ENCODE measurements at regions not wholly inside any gene's neighbourhood (a gene's known extent, or its start where the extent isn't known, plus 50 kb on each side); places are given as distances from the start of the nearest gene placed in this dataset.
"Not testable (repeated sequence)": the region's sequence is repeated elsewhere in the genome, so short reads cannot be mapped to it uniquely, and the experiment has no call there.

DNA sequence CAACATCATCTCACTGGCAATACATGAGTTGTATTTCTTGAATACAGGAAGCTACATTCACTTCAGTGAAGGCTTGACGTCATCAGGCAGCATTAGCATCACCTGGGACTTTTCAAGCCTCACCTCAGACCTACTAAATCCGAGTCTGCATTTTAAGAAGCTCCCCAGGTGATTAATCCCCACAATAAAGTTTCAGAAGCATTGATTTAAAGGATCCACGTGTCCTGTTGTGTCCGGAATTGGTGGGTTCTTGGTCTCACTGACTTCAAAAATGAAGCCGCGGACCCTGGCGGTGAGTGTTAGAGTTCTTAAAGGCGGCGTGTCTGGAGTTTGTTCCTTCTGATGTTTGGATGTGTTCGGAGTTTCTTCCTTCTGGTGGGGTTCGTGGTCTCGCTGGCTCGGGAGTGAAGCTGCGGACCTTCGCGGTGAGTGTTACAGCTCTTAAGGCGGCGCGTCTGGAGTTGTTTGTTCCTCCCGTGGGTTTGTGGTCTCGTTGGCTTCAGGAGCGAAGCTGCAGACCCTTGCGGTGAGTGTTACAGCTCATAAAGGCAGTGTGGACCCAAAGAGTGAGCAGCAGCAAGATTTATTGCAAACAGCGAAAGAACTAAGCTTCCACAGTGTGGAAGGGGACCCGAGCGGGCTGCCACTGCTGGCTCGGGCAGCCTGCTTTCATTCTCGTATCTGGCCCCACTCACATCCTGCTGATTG, 121.3 kb upstream of the ANKH start:
- DNase-seq: peak; percentile 36
- not testable (repeated sequence) for H3K36me3 Mint-ChIP-seq, H3K9me3 Mint-ChIP-seq, H3K27me3 Mint-ChIP-seq
- Mint-ChIP-seq H3K4me3 (peak overlapping the region; percentile 83), H3K4me1 (peaks cover 12% of the 10 kb centered on the region), H3K27ac (peak overlapping the region; percentile 87)

DNA sequence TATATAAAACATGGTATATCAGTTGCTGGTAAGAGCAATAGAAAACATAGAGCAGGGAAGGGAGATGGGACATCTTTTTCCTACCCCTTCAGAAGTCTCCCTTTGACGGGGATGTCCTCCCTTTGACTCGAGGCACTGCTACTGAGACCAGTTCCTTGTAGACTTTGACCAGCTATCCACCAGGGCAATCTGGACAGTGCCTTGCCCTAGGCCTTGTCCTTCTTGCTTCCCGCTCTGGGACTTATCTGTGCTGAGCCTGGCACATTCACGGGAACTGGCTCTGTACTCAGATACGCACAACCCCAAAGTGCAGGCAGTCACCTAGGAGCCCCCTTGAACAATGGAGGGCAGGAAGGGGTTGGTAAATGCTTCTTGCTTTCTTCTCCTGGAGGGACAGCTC, 116.6 kb upstream of the ANKH start:
- Mint-ChIP-seq H3K36me3 (no peaks in the 10 kb centered on the region), H3K4me3 (no peak overlapping the region), H3K27ac (no peak overlapping the region)

DNA sequence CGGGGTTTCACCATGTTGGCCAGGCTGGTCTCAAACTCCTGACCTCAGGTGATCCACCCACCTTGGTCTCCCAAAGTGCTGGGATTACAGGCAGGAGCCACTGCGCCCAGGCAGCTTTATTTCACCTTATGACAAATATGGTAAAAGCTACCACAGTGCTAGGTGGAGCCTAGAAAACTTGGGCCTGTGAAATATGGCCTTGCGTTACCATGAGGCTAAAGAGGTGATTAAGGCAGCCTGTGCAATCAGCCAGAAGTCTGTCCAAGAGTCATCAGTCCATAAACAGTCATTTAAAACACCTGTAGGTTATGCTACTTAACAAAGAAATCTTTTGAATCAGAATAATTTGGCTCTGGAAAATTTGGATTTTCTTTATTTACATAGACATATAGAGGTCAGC, 114.8 kb upstream of the ANKH start:
- Mint-ChIP-seq H3K4me1 (peaks cover 20% of the 10 kb centered on the region), H3K27me3 (no peaks in the 10 kb centered on the region), H3K36me3 (no peaks in the 10 kb centered on the region), H3K4me3 (no peak overlapping the region), H3K9me3 (peaks cover 1% of the 10 kb centered on the region), H3K27ac (no peak overlapping the region)
- DNase-seq: no peak

More for the DNA sequence above, 116.6 kb upstream of the ANKH start:
- peaks cover 28% of the 10 kb centered on the region for H3K4me1 Mint-ChIP-seq
- no peaks in the 10 kb centered on the region for H3K27me3 Mint-ChIP-seq
- DNase-seq: no peak
- H3K9me3 Mint-ChIP-seq: peaks cover under 1% of the 10 kb centered on the region

DNA sequence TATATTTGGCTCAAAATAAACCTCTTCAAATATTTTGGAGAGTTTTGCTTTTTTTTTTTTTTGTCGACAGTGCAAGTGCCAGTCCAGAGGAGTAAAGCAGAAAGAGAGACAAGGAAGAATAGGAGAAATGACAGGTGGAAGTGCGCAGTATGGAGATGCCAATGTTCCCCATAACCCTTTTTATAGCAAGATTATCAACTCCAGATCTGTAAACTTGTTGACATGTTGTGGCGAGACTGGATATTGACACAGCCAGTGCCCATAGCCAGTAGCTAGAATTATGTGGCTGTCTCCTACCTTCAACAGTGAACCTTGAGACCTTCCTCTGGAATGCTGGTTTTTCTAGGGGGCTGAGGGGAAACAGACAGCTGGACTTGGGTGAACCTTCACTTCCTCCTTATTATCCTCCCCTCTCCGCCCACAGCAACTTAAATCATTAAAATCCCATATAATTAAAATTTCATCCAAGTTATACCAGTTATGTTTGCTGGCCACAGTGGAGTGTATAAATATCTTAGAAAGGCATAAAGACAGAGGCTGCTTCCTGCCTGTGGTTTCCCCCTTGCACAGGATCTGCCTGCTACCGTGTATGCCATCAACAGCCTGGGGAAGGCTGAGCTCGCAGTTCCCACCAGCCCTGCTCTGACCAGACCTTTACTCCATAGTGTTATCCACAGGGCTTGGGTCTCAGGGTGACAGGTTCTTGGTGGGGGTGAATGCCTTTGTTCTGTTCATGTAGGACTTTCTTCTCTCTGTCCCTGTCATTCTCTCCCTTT, 112.3 kb upstream of the ANKH start:
- Mint-ChIP-seq H3K4me1 (peaks cover 20% of the 10 kb centered on the region), H3K27me3 (no peaks in the 10 kb centered on the region), H3K9me3 (peaks cover 1% of the 10 kb centered on the region), H3K36me3 (no peaks in the 10 kb centered on the region), H3K27ac (no peak overlapping the region), H3K4me3 (no peak overlapping the region)
- DNase-seq: no peak

DNA sequence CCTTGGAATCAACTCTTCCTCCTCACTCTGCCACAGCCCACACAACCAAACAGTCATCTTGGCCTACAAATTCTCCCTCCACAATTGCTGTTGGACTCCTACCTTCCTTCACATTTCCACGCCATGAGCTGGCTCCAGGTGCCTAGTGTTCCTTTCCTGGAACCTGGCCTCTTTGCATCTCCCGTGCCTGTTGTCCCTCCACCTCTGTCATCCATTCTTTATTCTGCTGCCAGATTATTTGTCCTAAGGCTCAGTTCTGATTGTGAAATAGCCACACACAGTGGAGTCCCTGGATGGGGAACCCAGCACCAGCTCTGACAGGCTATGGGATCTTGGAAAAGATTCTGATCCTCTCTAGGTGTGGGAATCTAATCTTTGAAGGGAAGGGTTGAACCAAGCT, 109.1 kb upstream of the ANKH start:
- DNase-seq: no peak
- H3K4me3 Mint-ChIP-seq: no peak overlapping the region
- no peaks in the 10 kb centered on the region for H3K27me3 Mint-ChIP-seq
- peaks cover 5% of the 10 kb centered on the region for H3K9me3 Mint-ChIP-seq
- no peaks in the 10 kb centered on the region for H3K36me3 Mint-ChIP-seq
- peaks cover 20% of the 10 kb centered on the region for H3K4me1 Mint-ChIP-seq
- no peak overlapping the region for H3K27ac Mint-ChIP-seq

DNA sequence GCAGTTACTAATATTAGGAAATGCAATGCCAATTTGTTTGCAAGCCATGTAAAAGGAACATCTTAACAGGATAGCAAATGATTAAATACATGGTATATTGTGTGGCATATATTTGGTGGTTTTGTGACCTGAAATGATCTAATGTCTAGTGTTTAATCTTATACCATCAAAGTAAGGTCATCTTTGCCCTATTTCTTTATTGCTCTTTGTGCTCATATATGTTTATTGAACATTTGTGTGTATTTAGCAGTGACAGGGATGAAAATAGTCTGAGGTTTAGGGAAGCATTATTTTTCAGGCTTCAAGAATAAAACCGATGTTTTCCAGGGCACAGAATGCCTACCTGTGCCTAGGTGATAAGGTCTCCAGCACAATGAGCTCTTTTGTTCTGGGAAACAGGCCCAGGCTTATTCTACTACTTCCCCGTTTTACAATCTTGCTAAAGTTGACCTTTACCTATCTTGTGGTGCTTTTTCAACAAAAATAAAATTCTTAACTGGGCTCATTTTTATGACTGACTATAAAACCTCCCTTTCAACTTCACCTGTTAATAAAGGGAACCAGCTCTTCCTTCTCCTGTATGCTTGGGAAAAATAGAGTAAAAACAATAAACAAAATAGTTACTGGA, 105.6 kb upstream of the ANKH start:
- no peak for DNase-seq
- Mint-ChIP-seq H3K4me1 (no peaks in the 10 kb centered on the region), H3K27me3 (no peaks in the 10 kb centered on the region), H3K27ac (no peak overlapping the region), H3K9me3 (peaks cover 3% of the 10 kb centered on the region), H3K36me3 (no peaks in the 10 kb centered on the region), H3K4me3 (no peak overlapping the region)

DNA sequence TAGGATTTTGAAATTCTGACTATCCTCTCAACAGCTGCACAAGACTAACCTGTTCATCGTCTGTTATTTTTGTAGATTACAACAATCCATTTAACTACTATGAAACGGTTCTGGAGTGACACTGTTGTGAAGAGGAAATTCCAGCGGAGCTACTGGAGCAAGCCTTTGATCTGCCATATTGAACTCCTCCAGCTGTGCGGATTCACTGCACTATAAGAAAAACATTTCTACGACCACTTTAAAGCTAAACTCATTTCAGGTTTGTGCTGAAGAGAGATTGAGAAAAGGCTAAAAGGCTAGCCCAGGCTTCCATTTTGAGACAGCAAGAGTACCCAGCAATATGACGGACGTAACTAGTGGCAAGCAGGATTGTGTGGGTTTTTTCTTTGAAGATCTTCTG, 104.9 kb upstream of the ANKH start:
- no peaks in the 10 kb centered on the region for H3K4me1 Mint-ChIP-seq
- H3K9me3 Mint-ChIP-seq: peaks cover 3% of the 10 kb centered on the region
- H3K4me3 Mint-ChIP-seq: no peak overlapping the region
- no peaks in the 10 kb centered on the region for H3K36me3 Mint-ChIP-seq
- no peak for DNase-seq
- H3K27me3 Mint-ChIP-seq: no peaks in the 10 kb centered on the region
- no peak overlapping the region for H3K27ac Mint-ChIP-seq

DNA sequence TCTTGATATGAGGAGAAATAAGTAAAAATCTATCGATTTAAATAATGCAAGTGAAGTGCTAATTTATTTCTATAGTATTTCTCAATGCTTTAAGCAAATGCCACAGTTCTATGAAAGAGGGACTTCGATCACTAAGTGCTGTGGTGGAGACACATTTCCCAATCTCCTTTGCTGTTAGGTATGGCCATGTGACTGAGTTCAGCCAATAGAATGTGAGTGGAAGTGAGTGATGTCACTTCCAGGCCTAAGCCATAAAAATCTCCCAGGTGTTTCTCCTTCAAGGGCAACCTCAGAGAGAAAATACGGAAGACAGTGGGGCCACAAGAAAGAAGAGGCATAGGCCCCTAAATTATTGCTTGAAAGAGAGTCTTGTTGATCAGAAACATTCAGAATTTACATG, 100.3 kb upstream of the ANKH start:
- no peak overlapping the region for H3K27ac Mint-ChIP-seq
- H3K4me1 Mint-ChIP-seq: no peaks in the 10 kb centered on the region
- no peaks in the 10 kb centered on the region for H3K27me3 Mint-ChIP-seq
- no peaks in the 10 kb centered on the region for H3K36me3 Mint-ChIP-seq
- no peak for DNase-seq
- no peak overlapping the region for H3K4me3 Mint-ChIP-seq
- no peaks in the 10 kb centered on the region for H3K9me3 Mint-ChIP-seq

DNA sequence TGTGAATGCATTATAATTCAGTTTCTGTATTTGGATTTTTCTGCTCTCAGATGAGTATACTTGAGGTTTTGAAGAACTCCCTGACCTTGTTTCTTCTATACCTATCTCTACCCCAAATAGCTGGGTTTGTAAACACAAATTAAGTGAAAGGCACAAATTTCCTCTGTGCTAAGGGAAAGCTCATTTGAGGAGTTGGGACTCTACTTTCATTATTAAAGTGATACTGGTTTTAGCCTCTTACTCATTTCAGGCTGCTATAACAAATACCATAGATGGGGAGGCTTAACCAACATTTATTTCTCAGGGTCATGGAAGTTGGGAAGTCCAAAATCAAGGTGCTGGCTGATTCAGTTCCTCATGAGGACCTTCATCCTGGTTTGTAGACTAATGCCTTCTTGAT, 97.2 kb upstream of the ANKH start:
- H3K4me1 Mint-ChIP-seq: no peaks in the 10 kb centered on the region
- no peak overlapping the region for H3K27ac Mint-ChIP-seq
- no peaks in the 10 kb centered on the region for H3K27me3 Mint-ChIP-seq
- H3K4me3 Mint-ChIP-seq: no peak overlapping the region
- H3K9me3 Mint-ChIP-seq: no peaks in the 10 kb centered on the region
- no peaks in the 10 kb centered on the region for H3K36me3 Mint-ChIP-seq
- DNase-seq: no peak

DNA sequence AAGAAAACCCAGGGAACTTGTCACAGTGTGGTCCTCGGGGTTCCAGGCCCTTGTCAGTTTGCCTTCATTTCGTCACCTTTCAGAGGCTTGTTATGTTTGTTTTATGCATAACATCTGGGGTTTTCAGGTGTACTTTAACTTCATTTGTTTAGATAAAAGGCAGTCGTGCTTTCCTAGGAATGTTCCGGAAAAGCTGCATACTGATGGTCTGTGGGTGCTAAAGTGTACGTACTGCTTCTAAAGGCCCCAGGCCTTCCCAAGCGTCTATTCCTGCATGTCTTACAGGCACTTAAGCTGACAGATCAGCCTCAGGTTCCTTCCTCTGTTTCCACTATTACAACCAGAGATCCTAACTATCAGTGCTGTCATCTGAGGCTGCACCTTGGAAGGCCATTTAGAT, 95.6 kb upstream of the ANKH start:
- Mint-ChIP-seq H3K9me3 (no peaks in the 10 kb centered on the region), H3K27me3 (no peaks in the 10 kb centered on the region), H3K4me1 (no peaks in the 10 kb centered on the region), H3K36me3 (no peaks in the 10 kb centered on the region), H3K4me3 (no peak overlapping the region), H3K27ac (no peak overlapping the region)
- DNase-seq: no peak

DNA sequence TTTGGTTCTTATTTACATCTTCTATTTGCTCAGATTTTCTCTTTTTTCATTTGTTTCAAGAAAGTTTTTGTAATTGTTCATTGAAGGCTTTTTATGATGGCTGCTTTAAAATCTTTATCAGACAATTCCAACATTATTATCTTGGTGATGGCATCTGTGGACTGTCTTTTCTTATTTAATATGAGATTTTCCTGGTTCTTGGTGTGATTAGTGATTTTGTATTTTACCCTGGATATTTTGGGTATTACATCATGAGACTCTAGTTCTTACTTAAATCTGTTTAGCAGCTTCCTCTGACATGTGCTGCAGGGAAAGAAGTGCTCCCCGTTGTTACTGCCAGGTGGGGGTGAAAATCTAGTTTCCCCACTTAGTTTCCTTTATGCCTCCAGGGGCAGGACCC, 94.2 kb upstream of the ANKH start:
- Mint-ChIP-seq H3K4me3 (no peak overlapping the region), H3K4me1 (no peaks in the 10 kb centered on the region), H3K27ac (no peak overlapping the region)

DNA sequence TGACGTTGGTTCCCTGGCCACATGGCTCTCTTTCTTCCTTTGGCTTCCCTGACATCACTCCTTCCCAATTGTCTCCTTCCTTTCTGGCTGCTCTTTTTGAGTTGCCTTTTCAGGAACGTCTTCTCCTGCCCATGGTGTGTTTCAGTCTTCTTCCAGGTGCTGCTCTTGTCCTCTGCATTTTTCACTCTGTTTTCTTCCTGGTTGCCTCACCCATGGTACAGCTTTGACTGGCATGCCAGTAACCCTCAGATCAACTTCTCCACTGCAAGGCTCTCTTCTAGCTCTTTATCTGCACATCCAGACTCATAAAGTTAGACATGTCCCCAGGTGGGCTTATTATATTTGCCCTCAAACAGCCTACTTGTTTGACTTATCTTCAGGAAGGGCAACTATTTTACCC, 91.0 kb upstream of the ANKH start:
- no peak overlapping the region for H3K27ac Mint-ChIP-seq
- DNase-seq: no peak
- H3K27me3 Mint-ChIP-seq: no peaks in the 10 kb centered on the region
- H3K36me3 Mint-ChIP-seq: no peaks in the 10 kb centered on the region
- H3K4me3 Mint-ChIP-seq: no peak overlapping the region
- H3K4me1 Mint-ChIP-seq: no peaks in the 10 kb centered on the region
- H3K9me3 Mint-ChIP-seq: no peaks in the 10 kb centered on the region

More for the DNA sequence above, 94.2 kb upstream of the ANKH start:
- Mint-ChIP-seq H3K36me3 (no peaks in the 10 kb centered on the region), H3K9me3 (no peaks in the 10 kb centered on the region), H3K27me3 (no peaks in the 10 kb centered on the region)
- no peak for DNase-seq

DNA sequence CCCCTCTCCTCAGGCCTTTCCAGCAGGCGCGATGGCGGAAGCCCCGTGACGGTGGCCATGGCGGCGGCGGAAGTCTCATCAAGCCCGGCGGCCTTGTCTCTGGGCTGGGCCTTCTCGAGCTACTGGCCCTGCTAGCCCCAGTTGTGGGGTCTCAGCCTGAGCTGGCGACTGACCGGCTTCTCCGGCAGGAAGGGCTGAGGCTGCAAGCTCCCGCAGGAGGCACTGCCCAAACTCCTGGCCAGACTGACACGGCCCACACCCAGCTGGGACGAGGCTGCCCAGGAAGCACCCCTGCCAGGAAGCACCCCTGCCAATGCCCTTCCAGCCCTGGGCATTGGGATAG, 88.5 kb upstream of the ANKH start:
- no peak overlapping the region for H3K4me3 Mint-ChIP-seq
- H3K9me3 Mint-ChIP-seq: no peaks in the 10 kb centered on the region
- H3K27me3 Mint-ChIP-seq: no peaks in the 10 kb centered on the region
- H3K36me3 Mint-ChIP-seq: no peaks in the 10 kb centered on the region
- no peak overlapping the region for H3K27ac Mint-ChIP-seq
- H3K4me1 Mint-ChIP-seq: no peaks in the 10 kb centered on the region
- DNase-seq: no peak

DNA sequence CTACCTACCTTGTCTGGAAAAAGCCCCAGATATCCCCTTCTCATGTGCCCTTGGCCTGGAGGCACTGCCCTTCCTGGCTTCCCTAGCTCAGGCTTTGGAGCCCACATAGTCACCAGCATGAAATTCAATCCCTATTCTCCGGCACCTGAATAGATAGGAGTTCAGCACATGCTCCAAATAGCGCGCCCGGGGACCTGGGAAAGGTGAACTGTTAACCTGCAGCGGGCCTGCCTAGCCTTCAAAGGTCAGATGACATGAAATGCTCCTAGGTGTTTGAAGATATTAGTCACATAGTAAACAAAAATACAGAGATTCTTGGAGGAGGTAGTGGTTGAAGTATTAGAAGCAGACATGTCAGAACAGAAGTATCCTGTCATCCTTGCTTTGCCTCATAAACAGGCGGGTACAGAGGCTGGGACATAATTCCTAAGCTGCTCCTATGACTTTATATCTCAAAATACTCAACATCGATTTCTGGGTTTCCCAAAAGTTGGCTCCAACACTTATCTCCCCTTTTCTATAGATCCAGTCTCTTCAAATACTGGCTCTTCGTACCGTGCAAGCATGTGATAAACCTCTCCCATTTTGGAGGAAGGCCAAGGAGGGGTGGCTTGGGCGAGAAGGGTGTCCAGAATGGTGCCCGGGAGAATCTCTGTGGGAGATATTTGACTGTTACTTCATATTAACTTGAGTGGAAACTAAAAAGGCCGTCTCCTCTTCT, 88.0 kb upstream of the ANKH start:
- no peaks in the 10 kb centered on the region for H3K9me3 Mint-ChIP-seq
- no peaks in the 10 kb centered on the region for H3K27me3 Mint-ChIP-seq
- H3K27ac Mint-ChIP-seq: no peak overlapping the region
- no peaks in the 10 kb centered on the region for H3K36me3 Mint-ChIP-seq
- H3K4me3 Mint-ChIP-seq: no peak overlapping the region
- no peak for DNase-seq
- H3K4me1 Mint-ChIP-seq: no peaks in the 10 kb centered on the region

DNA sequence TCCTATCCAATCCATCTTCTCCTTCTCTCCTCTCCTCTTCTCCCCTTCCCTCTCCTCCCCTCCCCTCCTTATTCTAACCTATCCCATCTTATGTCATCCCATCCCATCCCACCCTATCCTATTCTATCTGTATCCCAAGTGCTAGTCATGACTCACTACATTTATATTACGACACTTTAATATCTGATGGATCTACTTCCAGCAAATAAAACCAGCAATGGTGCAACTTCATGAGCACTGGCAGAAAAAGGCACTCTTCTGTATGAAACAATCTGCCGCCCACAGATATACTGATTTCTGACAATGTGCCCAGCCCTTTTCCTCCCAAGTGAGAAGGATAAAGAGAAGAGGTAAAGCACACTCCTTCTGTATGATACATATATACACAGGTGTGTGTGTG, 86.6 kb upstream of the ANKH start:
- Mint-ChIP-seq H3K4me1 (no peaks in the 10 kb centered on the region), H3K4me3 (no peak overlapping the region), H3K27me3 (no peaks in the 10 kb centered on the region), H3K27ac (no peak overlapping the region), H3K9me3 (no peaks in the 10 kb centered on the region), H3K36me3 (no peaks in the 10 kb centered on the region)
- DNase-seq: no peak

Data from activated naive CD8-positive, alpha-beta T cell treated with anti-CD3 and anti-CD28 coated beads for 36 hours (primary cell).